B cell (primary cell): ENCODE measurements at regions not wholly inside any gene's neighbourhood (a gene's known extent, or its start where the extent isn't known, plus 50 kb on each side); places are given as distances from the start of the nearest gene placed in this dataset.

ENCODE experiments used
- CTCF ChIP-seq: fragments of 200-600 bp; IDR thresholded peaks from one replicate; pipeline ENCODE4 v1.8.0; 2022; ENCODE audit warnings: antibody characterized with exemption, mild to moderate bottlenecking
- EZH2 ChIP-seq: IDR thresholded peaks from 2 replicates; pipeline ENCODE4 v1.6.1; 2012; ENCODE audit warnings: borderline replicate concordance, low read depth, mild to moderate bottlenecking, moderate library complexity, low read length; ENCODE audit not compliant: insufficient read depth, poor library complexity, severe bottlenecking

GRCh38 chr19:32269831-32270230 lies 75.6 kb upstream of the ZNF507 start:
- TF ChIP-seq EZH2 (no peak), CTCF (no peak)
